Esophagus (tissue), 2 donors: ENCODE measurements at regions not wholly inside any gene's neighbourhood (a gene's known extent, or its start where the extent isn't known, plus 50 kb on each side); places are given as distances from the start of the nearest gene placed in this dataset.

Experiments
- H3K27ac ChIP-seq, 2 donors: one replicate each; pipeline ENCODE4 v1.5.1; 2013; ENCODE audit warnings: low read depth in 2 of 2, mild to moderate bottlenecking in 2 of 2, inconsistent platforms in 1 of 2, low read length in 1 of 2, moderate library complexity in 1 of 2
- H3K27me3 ChIP-seq, 2 donors: one replicate each; pipeline ENCODE4 v1.6.1; 2013; ENCODE audit warnings: low read length in 2 of 2, control low read depth in 1 of 2, mild to moderate bottlenecking in 1 of 2; ENCODE audit not compliant: insufficient read depth in 2 of 2, control insufficient read depth in 1 of 2
- H3K36me3 ChIP-seq, 2 donors: one replicate each; pipeline ENCODE4 v1.6.1; 2013; ENCODE audit warnings: low read length in 1 of 2; ENCODE audit not compliant: control insufficient read depth in 2 of 2, insufficient read depth in 2 of 2
- H3K4me1 ChIP-seq, 2 donors: one replicate each; pipeline ENCODE4 v1.6.1; 2013; ENCODE audit warnings: low read length in 1 of 2; ENCODE audit not compliant: control insufficient read depth in 2 of 2, insufficient read depth in 2 of 2
- H3K4me3 ChIP-seq, 2 donors: one replicate each; pipeline ENCODE4 v1.5.1; 2013; ENCODE audit warnings: low read length in 2 of 2, mild to moderate bottlenecking in 2 of 2, low read depth in 1 of 2, moderate library complexity in 1 of 2
- H3K9me3 ChIP-seq, 2 donors: one replicate each; pipeline ENCODE4 v1.6.1; 2013; ENCODE audit warnings: mild to moderate bottlenecking in 2 of 2, low read depth in 1 of 2, low read length in 1 of 2, moderate library complexity in 1 of 2; ENCODE audit not compliant: control insufficient read depth in 2 of 2, insufficient read depth in 1 of 2
- WGBS, 2 donors: extraction: QIAGEN DNeasy Blood & Tissue Kit; methylation state at CpG; one replicate each; pipeline ENCODE4 v1.1.7; 2013; 5-methylcytosine and 5-hydroxymethylcytosine counted together
- donor health status: healthy with polysubstance abuse.
- donor health status: Bipolar disorder and iron deficiency.

DNA sequence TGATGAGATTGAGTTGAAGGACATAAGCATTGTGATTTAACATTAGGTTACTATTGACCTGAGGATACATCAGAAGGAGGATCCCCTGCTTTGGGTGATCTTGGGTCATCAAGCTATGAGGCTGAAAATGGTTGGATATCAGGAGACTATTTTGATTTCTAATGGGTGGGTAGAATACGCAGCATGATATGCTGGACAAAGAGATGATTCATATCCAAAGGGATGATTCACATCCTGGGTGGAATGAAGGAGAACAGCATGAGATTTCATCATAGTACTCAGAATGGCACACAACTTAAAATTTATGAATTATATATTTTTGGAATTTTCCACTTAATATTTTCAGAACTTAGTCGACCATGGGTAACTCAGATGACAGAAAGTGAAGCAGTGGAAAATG is 1759.5 kb upstream of the C9orf72 start:
- Histone ChIP-seq H3K9me3 (no peaks in the 10 kb centered on the region), H3K4me1 (no peaks in the 10 kb centered on the region), H3K36me3 (no peaks in the 10 kb centered on the region), H3K4me3 (no peak overlapping the region), H3K27ac (no peak overlapping the region), H3K27me3 (no peaks in the 10 kb centered on the region)
- WGBS, 2 donors, result 59 to 65% methylated on average over 2 of the region's 2 CpGs

GRCh38 chr9:29336281-29336680 is 1763.0 kb upstream of the C9orf72 start:
- Histone ChIP-seq H3K27me3 (no peaks in the 10 kb centered on the region), H3K4me3 (no peak overlapping the region), H3K36me3 (no peaks in the 10 kb centered on the region), H3K27ac (no peak overlapping the region), H3K9me3 (no peaks in the 10 kb centered on the region), H3K4me1 (no peaks in the 10 kb centered on the region)
- 86 to 88% methylated on average over 3 of the region's 3 CpGs for WGBS, 2 donors

- H3K4me3 ChIP-seq, result no peak overlapping the region
- no peak overlapping the region for H3K27ac ChIP-seq
- WGBS, 2 donors, result 59% methylated on average over 2 of the region's 2 CpGs
- no peaks in the 10 kb centered on the region for H3K27me3 ChIP-seq
- no peaks in the 10 kb centered on the region for H3K9me3 ChIP-seq
- no peaks in the 10 kb centered on the region for H3K36me3 ChIP-seq
- no peaks in the 10 kb centered on the region for H3K4me1 ChIP-seq
Observed at GRCh38 chr9:29339387-29339786, 1766.1 kb upstream of the C9orf72 start.

DNA sequence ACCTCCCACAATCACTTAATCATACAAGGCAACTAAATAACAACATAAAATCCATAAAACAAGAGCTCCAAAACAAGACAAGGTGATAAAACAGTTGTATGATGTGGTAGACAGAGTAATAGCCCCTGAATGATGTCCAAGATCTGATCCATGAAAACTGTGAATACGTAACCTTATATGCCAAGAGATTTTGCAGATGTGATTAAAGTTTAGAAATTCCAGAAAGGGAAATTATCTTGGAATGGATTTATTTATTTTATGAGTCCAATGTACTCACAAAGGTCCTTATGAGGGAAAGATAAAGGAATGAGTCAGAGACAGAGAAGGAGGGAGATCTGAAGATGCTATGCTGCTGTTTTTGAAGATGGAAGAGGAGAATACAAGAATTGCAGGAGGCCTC is 1775.7 kb upstream of the C9orf72 start:
- Histone ChIP-seq H3K4me1 (no peaks in the 10 kb centered on the region), H3K9me3 (no peaks in the 10 kb centered on the region), H3K4me3 (no peak overlapping the region), H3K36me3 (no peaks in the 10 kb centered on the region), H3K27ac (no peak overlapping the region), H3K27me3 (no peaks in the 10 kb centered on the region)
- WGBS, 2 donors, result 72 to 80% methylated on average over 1 of the region's 1 CpG

- no peak overlapping the region for H3K4me3 ChIP-seq
- no peaks in the 10 kb centered on the region for H3K4me1 ChIP-seq
- H3K36me3 ChIP-seq, result no peaks in the 10 kb centered on the region
- no peaks in the 10 kb centered on the region for H3K9me3 ChIP-seq
- WGBS, 2 donors, result 74 to 75% methylated on average over 1 of the region's 1 CpG
- H3K27ac ChIP-seq, result no peak overlapping the region
- H3K27me3 ChIP-seq, result no peaks in the 10 kb centered on the region
Observed at GRCh38 chr9:29389421-29389820, 1816.1 kb upstream of the C9orf72 start.

DNA sequence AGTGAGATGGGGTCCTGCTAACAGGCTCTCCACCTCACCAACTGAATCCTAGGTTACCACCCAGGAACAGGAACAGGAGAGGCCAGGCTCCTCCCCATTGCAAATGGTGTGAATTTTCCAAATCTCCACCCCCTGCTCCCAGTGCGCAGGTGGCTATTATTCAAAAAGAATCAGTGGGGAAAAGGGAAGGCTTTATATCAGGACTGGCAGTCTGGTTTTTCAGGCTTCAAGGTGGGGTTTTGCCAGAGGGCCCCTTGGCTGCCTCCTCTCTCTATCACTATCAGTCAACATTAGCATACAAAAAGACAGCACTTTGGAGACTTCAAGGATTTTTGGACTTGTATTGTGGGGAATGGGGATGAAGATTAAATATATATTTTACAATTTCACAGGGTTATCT is 1817.6 kb upstream of the C9orf72 start:
- no peaks in the 10 kb centered on the region for H3K36me3 ChIP-seq
- 91% methylated on average over 1 of the region's 1 CpG for WGBS, 2 donors
- no peaks in the 10 kb centered on the region for H3K9me3 ChIP-seq
- no peaks in the 10 kb centered on the region for H3K27me3 ChIP-seq
- H3K4me1 ChIP-seq, result no peaks in the 10 kb centered on the region
- no peak overlapping the region for H3K4me3 ChIP-seq
- H3K27ac ChIP-seq, result no peak overlapping the region

GRCh38 chr9:29393064-29393463 is 1819.8 kb upstream of the C9orf72 start:
- Histone ChIP-seq H3K27me3 (no peaks in the 10 kb centered on the region), H3K27ac (no peak overlapping the region), H3K4me1 (no peaks in the 10 kb centered on the region), H3K4me3 (no peak overlapping the region), H3K9me3 (no peaks in the 10 kb centered on the region), H3K36me3 (no peaks in the 10 kb centered on the region)
- WGBS, 2 donors, result 69 to 76% methylated on average over 2 of the region's 2 CpGs

DNA sequence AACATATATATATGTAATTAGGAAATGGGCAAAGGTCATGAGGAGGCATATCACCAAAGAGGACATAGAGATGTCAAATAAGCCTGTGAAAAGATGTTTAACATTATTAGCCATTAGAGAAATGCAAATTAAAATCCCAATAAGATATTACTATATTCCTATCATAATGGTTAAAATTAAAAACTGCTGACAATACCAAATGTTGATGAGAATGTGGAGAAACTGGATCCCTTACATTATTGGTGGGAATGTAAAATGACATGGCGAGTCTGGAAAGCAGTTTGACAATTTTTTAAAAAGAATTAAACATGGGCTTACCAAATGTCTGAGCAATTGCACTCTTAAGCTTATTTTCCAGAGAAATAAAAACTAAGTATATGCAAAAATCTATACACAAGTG is 1821.6 kb upstream of the C9orf72 start:
- WGBS, 2 donors, result 79 to 86% methylated on average over 1 of the region's 1 CpG
- no peaks in the 10 kb centered on the region for H3K36me3 ChIP-seq
- H3K27ac ChIP-seq, result no peak overlapping the region
- no peak overlapping the region for H3K4me3 ChIP-seq
- H3K27me3 ChIP-seq, result no peaks in the 10 kb centered on the region
- H3K9me3 ChIP-seq, result no peaks in the 10 kb centered on the region
- no peaks in the 10 kb centered on the region for H3K4me1 ChIP-seq

- H3K4me1 ChIP-seq, result no peaks in the 10 kb centered on the region
- H3K27ac ChIP-seq, result no peak overlapping the region
- H3K36me3 ChIP-seq, result no peaks in the 10 kb centered on the region
- 71 to 75% methylated on average over 3 of the region's 3 CpGs for WGBS, 2 donors
- H3K27me3 ChIP-seq, result no peaks in the 10 kb centered on the region
- H3K9me3 ChIP-seq, result no peaks in the 10 kb centered on the region
- H3K4me3 ChIP-seq, result no peak overlapping the region
Observed at GRCh38 chr9:29397148-29397547, 1823.9 kb upstream of the C9orf72 start.

GRCh38 chr9:29416204-29416603 is 1842.9 kb upstream of the C9orf72 start:
- Histone ChIP-seq H3K36me3 (no peaks in the 10 kb centered on the region), H3K4me3 (no peak overlapping the region), H3K9me3 (no peaks in the 10 kb centered on the region), H3K27ac (no peak overlapping the region), H3K4me1 (no peaks in the 10 kb centered on the region), H3K27me3 (no peaks in the 10 kb centered on the region)
- WGBS, 2 donors, result 68 to 78% methylated on average over 2 of the region's 2 CpGs
